ENCODE measurements at regions not wholly inside any gene's neighbourhood (a gene's known extent, or its start where the extent isn't known, plus 50 kb on each side); places are given as distances from the start of the nearest gene placed in this dataset.

DNA sequence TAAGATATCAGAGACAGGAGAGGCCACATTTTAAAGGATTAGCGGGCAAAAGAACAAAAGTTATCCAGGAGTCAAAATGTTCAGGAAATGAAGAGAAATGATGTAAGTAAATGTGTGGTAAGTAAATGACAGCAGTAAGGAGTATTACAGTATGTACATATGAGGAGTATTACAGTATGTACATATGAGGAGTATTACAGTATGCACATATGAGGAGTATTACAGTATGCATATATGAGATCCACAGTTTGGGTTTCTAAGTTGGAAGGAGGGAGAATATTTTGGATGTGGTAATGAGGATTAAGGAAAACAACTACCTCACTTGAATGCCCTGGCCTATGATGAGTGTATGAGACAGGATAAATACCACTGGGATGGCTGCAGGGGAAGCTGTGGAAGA lies 192.4 kb upstream of the DGKB start:
- CTCF ChIA-PET = no interaction called here
- no peak overlapping the region for H2BK15ac ChIP-seq (ENCODE audit: low read depth, low read length)

More for the DNA sequence above, 192.4 kb upstream of the DGKB start:
- Histone ChIP-seq H4K91ac (ENCODE audit: insufficient read depth, low read depth, low read length) (no peak overlapping the region), H3K14ac (replicated peaks; ENCODE audit: low read depth, low read length) (no peak overlapping the region), H3K4me3 (ENCODE audit: insufficient read depth, low read depth, low read length) (no peak overlapping the region), H2BK120ac (ENCODE audit: low read depth, low read length) (no peak overlapping the region), H4K20me1 (ENCODE audit: insufficient read depth, low read length) (no peaks in the 10 kb centered on the region), H3K9me3 (ENCODE audit: control insufficient read depth, insufficient read depth, low read length) (0 out of 2 replicates have a peak, but pooled peaks cover 1% of the 10 kb centered on the region), H4K5ac (ENCODE audit: low read depth, low read length) (no peak overlapping the region), H3K9ac (ENCODE audit: low read depth, low read length) (no peak overlapping the region), H3K18ac (ENCODE audit: low read depth, low read length) (no peak overlapping the region), H2AK9ac (replicated peaks; ENCODE audit: low read depth, low read length, poor library complexity) (no peak overlapping the region), H3K23ac (ENCODE audit: low read depth, low read length) (no peak overlapping the region), H3K36me3 (ENCODE audit: control insufficient read depth, insufficient read depth, low read length) (no peaks in the 10 kb centered on the region), H2BK20ac (ENCODE audit: low read depth, low read length) (no peak overlapping the region), H3K4ac (ENCODE audit: low read depth, low read length) (no peak overlapping the region), H3K4me1 (ENCODE audit: control insufficient read depth, insufficient read depth, low read length) (no peaks in the 10 kb centered on the region), H2BK5ac (ENCODE audit: low read depth, low read length, poor library complexity, severe bottlenecking) (no peak overlapping the region), H3K27ac (ENCODE audit: insufficient read depth, low read length) (no peak overlapping the region), H3K79me1 (ENCODE audit: low read depth in 1 of 2, low read length in 2 of 2) (no peaks in the 10 kb centered on the region), H4K8ac (ENCODE audit: low read depth in 2 of 2, low read length in 2 of 2) (no peak overlapping the region), H3K9me1 (ENCODE audit: insufficient read depth, low read length) (no peaks in the 10 kb centered on the region), H2AK5ac (ENCODE audit: low read depth, low read length) (no peak overlapping the region), H2AFZ (replicated peaks; ENCODE audit: low read length, poor library complexity) (no peak overlapping the region), H3K56ac (ENCODE audit: extremely low read depth, insufficient read depth, low read length) (no peak overlapping the region), H3K4me2 (ENCODE audit: low read depth, low read length) (no peak overlapping the region), H3K27me3 (ENCODE audit: control insufficient read depth, insufficient read depth, low read length) (no peaks in the 10 kb centered on the region)
- DNase-seq (no peak), ATAC-seq (ENCODE audit: low read depth) (no peak)
- intact Hi-C loops (cut with micrococcal nuclease) (loop anchor here (5.0 kb wide), 2 partner anchors 92 to 278 kb away; no protein-coding TSS in a partner anchor), in situ Hi-C loops (cut with MboI; ENCODE audit: low sequenced_read_pairs) (no loop called here), dilution Hi-C loops (cut with HindIII; ENCODE audit: low sequenced_read_pairs, unreplicated experiment) (no loop called here)
- no peak for TF ChIP-seq FOS (IDR thresholded peaks at IDR 0.05; ENCODE audit: low read depth, low read length)
- TF ChIP-seq POLR2A (IDR thresholded peaks at IDR 0.05; ENCODE audit: low read depth, low read length) = no peak
- TF ChIP-seq, protein P1, sequence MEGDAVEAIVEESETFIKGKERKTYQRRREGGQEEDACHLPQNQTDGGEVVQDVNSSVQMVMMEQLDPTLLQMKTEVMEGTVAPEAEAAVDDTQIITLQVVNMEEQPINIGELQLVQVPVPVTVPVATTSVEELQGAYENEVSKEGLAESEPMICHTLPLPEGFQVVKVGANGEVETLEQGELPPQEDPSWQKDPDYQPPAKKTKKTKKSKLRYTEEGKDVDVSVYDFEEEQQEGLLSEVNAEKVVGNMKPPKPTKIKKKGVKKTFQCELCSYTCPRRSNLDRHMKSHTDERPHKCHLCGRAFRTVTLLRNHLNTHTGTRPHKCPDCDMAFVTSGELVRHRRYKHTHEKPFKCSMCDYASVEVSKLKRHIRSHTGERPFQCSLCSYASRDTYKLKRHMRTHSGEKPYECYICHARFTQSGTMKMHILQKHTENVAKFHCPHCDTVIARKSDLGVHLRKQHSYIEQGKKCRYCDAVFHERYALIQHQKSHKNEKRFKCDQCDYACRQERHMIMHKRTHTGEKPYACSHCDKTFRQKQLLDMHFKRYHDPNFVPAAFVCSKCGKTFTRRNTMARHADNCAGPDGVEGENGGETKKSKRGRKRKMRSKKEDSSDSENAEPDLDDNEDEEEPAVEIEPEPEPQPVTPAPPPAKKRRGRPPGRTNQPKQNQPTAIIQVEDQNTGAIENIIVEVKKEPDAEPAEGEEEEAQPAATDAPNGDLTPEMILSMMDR (conservative IDR thresholded peaks at IDR 0.05; ENCODE audit: low read depth, low read length) = no peak
- no peak for TF ChIP-seq SMC3 (IDR thresholded peaks at IDR 0.05; ENCODE audit: low read depth, low read length)
- no peak for TF ChIP-seq RCOR1 (IDR thresholded peaks at IDR 0.05; ENCODE audit: insufficient replicate concordance, low read length)
- TF ChIP-seq MAZ (IDR thresholded peaks at IDR 0.05; ENCODE audit: borderline replicate concordance, low read depth, low read length) = no peak
- TF ChIP-seq NFE2L2 (IDR thresholded peaks at IDR 0.05; ENCODE audit: low read depth, low read length) = no peak
- TF ChIP-seq, protein P2, sequence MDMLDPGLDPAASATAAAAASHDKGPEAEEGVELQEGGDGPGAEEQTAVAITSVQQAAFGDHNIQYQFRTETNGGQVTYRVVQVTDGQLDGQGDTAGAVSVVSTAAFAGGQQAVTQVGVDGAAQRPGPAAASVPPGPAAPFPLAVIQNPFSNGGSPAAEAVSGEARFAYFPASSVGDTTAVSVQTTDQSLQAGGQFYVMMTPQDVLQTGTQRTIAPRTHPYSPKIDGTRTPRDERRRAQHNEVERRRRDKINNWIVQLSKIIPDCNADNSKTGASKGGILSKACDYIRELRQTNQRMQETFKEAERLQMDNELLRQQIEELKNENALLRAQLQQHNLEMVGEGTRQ (IDR thresholded peaks at IDR 0.05; ENCODE audit: low read depth, low read length) = no peak
- TF ChIP-seq MXI1 (IDR thresholded peaks at IDR 0.05; ENCODE audit: borderline replicate concordance, low read depth, low read length) = no peak
- TF ChIP-seq CHD1 (IDR thresholded peaks at IDR 0.05; ENCODE audit: low read depth, low read length) = no peak
- no peak for TF ChIP-seq BHLHE40 (IDR thresholded peaks at IDR 0.05; ENCODE audit: low read depth, low read length)
- TF ChIP-seq RFX5 (IDR thresholded peaks at IDR 0.05; ENCODE audit: low read depth, low read length) = no peak
- TF ChIP-seq RAD21 (IDR thresholded peaks at IDR 0.05; ENCODE audit: low read length) = no peak
- TF ChIP-seq CEBPB (IDR thresholded peaks at IDR 0.05; ENCODE audit: low read depth, low read length) = no peak
- TF ChIP-seq MAFK (IDR thresholded peaks at IDR 0.05; ENCODE audit: low read depth, low read length) = no peak
- TF ChIP-seq, protein P3, sequence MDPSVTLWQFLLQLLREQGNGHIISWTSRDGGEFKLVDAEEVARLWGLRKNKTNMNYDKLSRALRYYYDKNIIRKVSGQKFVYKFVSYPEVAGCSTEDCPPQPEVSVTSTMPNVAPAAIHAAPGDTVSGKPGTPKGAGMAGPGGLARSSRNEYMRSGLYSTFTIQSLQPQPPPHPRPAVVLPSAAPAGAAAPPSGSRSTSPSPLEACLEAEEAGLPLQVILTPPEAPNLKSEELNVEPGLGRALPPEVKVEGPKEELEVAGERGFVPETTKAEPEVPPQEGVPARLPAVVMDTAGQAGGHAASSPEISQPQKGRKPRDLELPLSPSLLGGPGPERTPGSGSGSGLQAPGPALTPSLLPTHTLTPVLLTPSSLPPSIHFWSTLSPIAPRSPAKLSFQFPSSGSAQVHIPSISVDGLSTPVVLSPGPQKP (IDR thresholded peaks at IDR 0.05; ENCODE audit: borderline replicate concordance, low read depth, low read length) = no peak
- POLR2A ChIA-PET (ENCODE audit: unreplicated experiment) = no interaction called here
- 100% methylated on average over 1 of the region's 1 CpG; no CpG with 5 or more reads in 1 of the 2 experiments for WGBS, 2 experiments (ENCODE audit: extremely low coverage in 2 of 2, insufficient read length in 1 of 2)
- BruUV-seq (replicated peaks) = no TSS peak

All from IMR-90 (cell line).